A549 (cell line): ENCODE measurements at regions not wholly inside any gene's neighbourhood (a gene's known extent, or its start where the extent isn't known, plus 50 kb on each side); places are given as distances from the start of the nearest gene placed in this dataset.

Source experiments
- ATAC-seq, 2 experiments: fragments of 200-7000 bp in 1 of 2; fragments of >200 bp in 1 of 2; cut with Nextera tagmentation in 1 of 2; cut with Tn5 transposase in 1 of 2; 3 replicates each; pipeline versions ENCODE4 v1.8.0 to v1.9.1; 2018 to 2020; ENCODE audit warnings: mild to moderate bottlenecking in 1 of 2, moderate library complexity in 1 of 2
- CTCF ChIA-PET: fragments of 300-600 bp; sonication (Branson Sonifier 250); formaldehyde crosslinking; extraction: SDS; loops from one replicate; lab custom pipeline; 2021; ENCODE audit warnings: antibody characterized with exemption, inconsistent platforms; lab: Yijun Ruan, JAX
- POLR2A ChIA-PET: fragments of 350-600 bp; formaldehyde crosslinking; extraction: SDS; loops from one replicate; lab custom pipeline; 2021; ENCODE audit warnings: antibody characterized with exemption, inconsistent platforms; lab: Yijun Ruan, JAX
- DNase-seq, 2 experiments: peaks; one replicate each; pipeline versions ENCODE4 v3.0.0 to v3.0.0-alpha.2; 2011 to 2016; ENCODE audit warnings: low read depth in 1 of 2, low spot score in 1 of 2
- FAIRE-seq: peaks from 2 replicates; lab custom pipeline; 2011; peaks lifted over from hg19 to GRCh38; lab: Jason Lieb, UNC
- H3K27ac ChIP-seq, 2 experiments: fragments of >200 bp; sonication (Bioruptor Twin); formaldehyde crosslinking; 3 replicates each; pipeline ENCODE4 v1.5.1; 2016 to 2017
- H3K4me1 ChIP-seq: fragments of >200 bp; sonication (Bioruptor Twin); formaldehyde crosslinking; 3 replicates; pipeline ENCODE4 v1.6.1; 2016
- H3K4me2 ChIP-seq: fragments of >200 bp; sonication (Bioruptor Twin); formaldehyde crosslinking; 3 replicates; pipeline ENCODE4 v1.6.1; 2016
- H3K4me3 ChIP-seq: fragments of >200 bp; sonication (Bioruptor Twin); formaldehyde crosslinking; 3 replicates; pipeline ENCODE4 v1.5.1; 2016
- H3K9me3 ChIP-seq: fragments of >200 bp; sonication (Bioruptor Twin); formaldehyde crosslinking; 3 replicates; pipeline ENCODE4 v1.6.1; 2016
- BHLHE40 ChIP-seq: IDR thresholded peaks from 2 replicates; pipeline ENCODE4 v1.6.1; 2012; ENCODE audit warnings: low read depth, low read length, inconsistent platforms
- CBX8 ChIP-seq: fragments of 200-600 bp; sonication (generic); IDR thresholded peaks from 2 replicates; pipeline ENCODE4 v1.6.1; 2016
- CHD4 ChIP-seq: fragments of 200-600 bp; sonication (generic); IDR thresholded peaks from 2 replicates; pipeline ENCODE4 v1.6.1; 2016; ENCODE audit warnings: antibody characterized with exemption, mild to moderate bottlenecking, borderline replicate concordance
- ELK1 ChIP-seq: fragments of 150-350 bp; IDR thresholded peaks from 2 replicates; pipeline ENCODE4 v1.6.1; 2014; ENCODE audit warnings: low read depth, mild to moderate bottlenecking, low read length
- FOSL2 ChIP-seq, 2 experiments: fragments of 450-650 bp in 1 of 2; fragments of >200 bp in 1 of 2; sonication (Bioruptor Twin) in 1 of 2; formaldehyde crosslinking; IDR thresholded peaks; 2 replicates each; pipeline versions ENCODE4 v1.5.0 to v1.6.1; 2016 to 2020; ENCODE audit warnings: mild to moderate bottlenecking in 1 of 2, moderate library complexity in 1 of 2
- FOXS1 ChIP-seq: fragments of 250-450 bp; sonication (Bioruptor Pico); IDR thresholded peaks from 2 replicates; pipeline ENCODE4 v1.5.0; 2020; ENCODE audit warnings: mild to moderate bottlenecking, moderate library complexity
- HDAC2 ChIP-seq: fragments of 200-600 bp; sonication (generic); IDR thresholded peaks from 2 replicates; pipeline ENCODE4 v1.6.1; 2016
- HEYL ChIP-seq: fragments of 250-450 bp; sonication (Bioruptor Pico); IDR thresholded peaks from 2 replicates; pipeline ENCODE4 v1.8.0; 2021; ENCODE audit warnings: mild to moderate bottlenecking, moderate library complexity
- HMGXB4 ChIP-seq: fragments of 250-450 bp; sonication (Bioruptor Pico); IDR thresholded peaks from 2 replicates; pipeline ENCODE4 v1.5.0; 2021; ENCODE audit warnings: mild to moderate bottlenecking, moderate library complexity, borderline replicate concordance
- HOXA7 ChIP-seq: fragments of 250-450 bp; sonication (Bioruptor Pico); IDR thresholded peaks from 2 replicates; pipeline ENCODE4 v1.5.0; 2020; ENCODE audit warnings: mild to moderate bottlenecking, moderate library complexity
- JUNB ChIP-seq: fragments of >200 bp; sonication (Bioruptor Twin); formaldehyde crosslinking; IDR thresholded peaks from 2 replicates; pipeline ENCODE4 v1.6.1; 2016
- KDM5A ChIP-seq: fragments of 200-600 bp; sonication (generic); IDR thresholded peaks from 2 replicates; pipeline ENCODE4 v1.6.1; 2016; ENCODE audit warnings: antibody characterized with exemption, mild to moderate bottlenecking
- MAZ ChIP-seq: fragments of 150-350 bp; IDR thresholded peaks from 2 replicates; pipeline ENCODE4 v1.6.1; 2014; ENCODE audit warnings: antibody characterized with exemption, low read depth, low read length, borderline replicate concordance
- MYC ChIP-seq: IDR thresholded peaks from 2 replicates; pipeline ENCODE4 v1.6.1; 2012; ENCODE audit warnings: mild to moderate bottlenecking, inconsistent platforms, low read length, improper control_type of control experiment, borderline replicate concordance
- PBX3 ChIP-seq: IDR thresholded peaks from 2 replicates; pipeline ENCODE4 v1.6.1; 2012
- POLR2AphosphoS2 ChIP-seq: conservative IDR thresholded peaks from 2 replicates; pipeline ENCODE4 v1.6.1; 2012; ENCODE audit warnings: low read length, improper control_type of control experiment, inconsistent platforms
- RAD21 ChIP-seq, 2 experiments: fragments of >200 bp in 1 of 2; sonication (Bioruptor Twin) in 1 of 2; formaldehyde crosslinking in 1 of 2; IDR thresholded peaks in 1 of 2; conservative IDR thresholded peaks in 1 of 2; 2 replicates in 1 of 2; 3 replicates in 1 of 2; pipeline ENCODE4 v1.6.1; 2012 to 2018; ENCODE audit warnings: inconsistent platforms in 1 of 2
- RARB ChIP-seq: fragments of 250-450 bp; sonication (Bioruptor Pico); IDR thresholded peaks from 2 replicates; pipeline ENCODE4 v1.8.0; 2021; ENCODE audit warnings: mild to moderate bottlenecking, moderate library complexity
- REST ChIP-seq: fragments of 200-600 bp; sonication (generic); IDR thresholded peaks from 2 replicates; pipeline ENCODE4 v1.6.1; 2016; ENCODE audit warnings: antibody characterized with exemption, mild to moderate bottlenecking, moderate library complexity
- SMC3 ChIP-seq: fragments of >200 bp; sonication (Bioruptor Twin); formaldehyde crosslinking; IDR thresholded peaks from 3 replicates; pipeline ENCODE4 v1.6.1; 2018; ENCODE audit warnings: inconsistent platforms
- ZC3H11A ChIP-seq: fragments of 450-650 bp; IDR thresholded peaks from 2 replicates; pipeline ENCODE4 v1.6.1; 2014; ENCODE audit warnings: antibody characterized with exemption, mild to moderate bottlenecking
- ZFP36 ChIP-seq: fragments of 450-650 bp; IDR thresholded peaks from 2 replicates; pipeline ENCODE4 v1.6.1; 2014; ENCODE audit warnings: borderline replicate concordance; ENCODE audit not compliant: partially characterized antibody
- WGBS: methylation state at CpG from one replicate; pipeline ENCODE4 v1.1.6; 2017; ENCODE audit errors: missing lambda C conversion rate; 5-methylcytosine and 5-hydroxymethylcytosine counted together
- TF ChIP-seq, protein P1 (sequence below): fragments of >200 bp; sonication (Bioruptor Twin); formaldehyde crosslinking; IDR thresholded peaks from 3 replicates; pipeline ENCODE4 v1.5.1; 2016
- TF ChIP-seq, protein P2 (sequence below): fragments of >200 bp; sonication (Bioruptor Twin); formaldehyde crosslinking; IDR thresholded peaks from 2 replicates; pipeline ENCODE4 v1.6.1; 2016

- no peak overlapping the region for H3K27ac ChIP-seq
- CTCF ChIA-PET, result interaction anchor here (0.6 to 1.8 kb wide), 6 partner anchors 15 to 965 kb away, joined by 3 to 6 read pairs (median 4); no protein-coding TSS in a partner anchor
- POLR2A ChIA-PET, result interaction anchor here (0.7 kb wide), 1 partner anchor 7 kb away, joined by 4 read pairs; no protein-coding TSS in a partner anchor
Measured at GRCh38 chr15:62698646-62699045, 343.9 kb upstream of the TPM1 start.

DNA sequence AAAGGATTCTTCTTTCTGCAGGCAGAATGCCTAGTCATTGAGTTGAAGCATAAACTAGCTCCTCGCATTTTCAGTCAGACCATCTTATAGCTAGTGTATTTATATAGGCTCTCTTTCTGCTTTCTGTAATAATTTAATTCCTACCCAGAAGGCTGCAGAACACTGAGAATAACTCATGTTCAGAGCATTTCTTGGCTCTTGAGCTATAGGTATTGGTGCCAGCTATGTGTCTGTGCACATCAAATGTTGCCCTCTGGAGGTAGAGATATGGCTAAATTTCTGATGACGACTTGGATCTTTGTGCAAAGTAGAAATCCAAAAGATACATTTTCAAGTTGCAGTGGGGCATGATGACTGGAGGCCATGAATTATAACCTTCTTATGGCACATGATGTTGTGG lies 336.2 kb upstream of the TPM1 start:
- DNase-seq, result peak in 1 of 2 experiments; percentile 26
- no peak overlapping the region for H3K27ac ChIP-seq
- no peaks in the 10 kb centered on the region for H3K4me1 ChIP-seq
- H3K4me2 ChIP-seq, result no peak overlapping the region
- no peaks in the 10 kb centered on the region for H3K9me3 ChIP-seq
- CTCF ChIA-PET, result interaction anchor here (0.6 to 1.3 kb wide), 8 partner anchors 16 to 362 kb away, joined by 3 to 4 read pairs (median 3); no protein-coding TSS in a partner anchor
- peak in 1 of 2 experiments; percentile 54; a peak in 2 of 6 replicates for ATAC-seq
- H3K4me3 ChIP-seq, result no peak overlapping the region
- 69% methylated on average over 2 of the region's 2 CpGs for WGBS
- FAIRE-seq, result peak; percentile 61
- TF ChIP-seq HEYL (CRISPR knock-in tag) (no peak), MYC (no peak), BHLHE40 (no peak), RAD21 (conservative IDR thresholded peaks at IDR 0.05 in 1 of 2, IDR thresholded peaks at IDR 0.05 in 1 of 2) (peak; percentile 45 to 56; a peak in 4 of 5 replicates), SMC3 (peak; percentile 36; the same call in 1 of the 3 replicates), HDAC2 (no peak), FOSL2 (IDR thresholded peaks at IDR 0.05) (no peak), FOSL2 (CRISPR knock-in tag; IDR thresholded peaks at IDR 0.05) (no peak), ELK1 (no peak)
- TF ChIP-seq, protein P1, sequence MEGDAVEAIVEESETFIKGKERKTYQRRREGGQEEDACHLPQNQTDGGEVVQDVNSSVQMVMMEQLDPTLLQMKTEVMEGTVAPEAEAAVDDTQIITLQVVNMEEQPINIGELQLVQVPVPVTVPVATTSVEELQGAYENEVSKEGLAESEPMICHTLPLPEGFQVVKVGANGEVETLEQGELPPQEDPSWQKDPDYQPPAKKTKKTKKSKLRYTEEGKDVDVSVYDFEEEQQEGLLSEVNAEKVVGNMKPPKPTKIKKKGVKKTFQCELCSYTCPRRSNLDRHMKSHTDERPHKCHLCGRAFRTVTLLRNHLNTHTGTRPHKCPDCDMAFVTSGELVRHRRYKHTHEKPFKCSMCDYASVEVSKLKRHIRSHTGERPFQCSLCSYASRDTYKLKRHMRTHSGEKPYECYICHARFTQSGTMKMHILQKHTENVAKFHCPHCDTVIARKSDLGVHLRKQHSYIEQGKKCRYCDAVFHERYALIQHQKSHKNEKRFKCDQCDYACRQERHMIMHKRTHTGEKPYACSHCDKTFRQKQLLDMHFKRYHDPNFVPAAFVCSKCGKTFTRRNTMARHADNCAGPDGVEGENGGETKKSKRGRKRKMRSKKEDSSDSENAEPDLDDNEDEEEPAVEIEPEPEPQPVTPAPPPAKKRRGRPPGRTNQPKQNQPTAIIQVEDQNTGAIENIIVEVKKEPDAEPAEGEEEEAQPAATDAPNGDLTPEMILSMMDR, result peak; percentile 33; the same call in 2 of the 3 replicates
- POLR2A ChIA-PET, result interaction anchor here (1.6 kb wide), 1 partner anchor 315 kb away, joined by 4 read pairs; no protein-coding TSS in a partner anchor

More at GRCh38 chr15:62698646-62699045, 343.9 kb upstream of the TPM1 start:
- Histone ChIP-seq H3K4me1 (no peaks in the 10 kb centered on the region), H3K4me3 (no peak overlapping the region), H3K4me2 (no peak overlapping the region), H3K9me3 (no peaks in the 10 kb centered on the region)
- ATAC-seq (peak in 1 of 2 experiments; percentile 42; a peak in 1 of 6 replicates), DNase-seq (no peak), FAIRE-seq (no peak)
- TF ChIP-seq ZFP36, result no peak
- TF ChIP-seq MAZ, result no peak
- TF ChIP-seq KDM5A, result no peak
- no peak for TF ChIP-seq HMGXB4
- no peak for TF ChIP-seq CBX8
- TF ChIP-seq CHD4, result no peak
- TF ChIP-seq REST, result no peak
- no peak for TF ChIP-seq JUNB
- no peak for TF ChIP-seq POLR2AphosphoS2
- no peak for TF ChIP-seq PBX3
- no peak for TF ChIP-seq FOXS1
- no peak for TF ChIP-seq ZC3H11A
- no peak for TF ChIP-seq HOXA7 (CRISPR knock-in tag)
- no peak for TF ChIP-seq RARB (CRISPR knock-in tag)
- no peak for TF ChIP-seq FOSL2 (IDR thresholded peaks at IDR 0.05)
- TF ChIP-seq FOSL2 (CRISPR knock-in tag; IDR thresholded peaks at IDR 0.05), result no peak
- TF ChIP-seq, protein P2, sequence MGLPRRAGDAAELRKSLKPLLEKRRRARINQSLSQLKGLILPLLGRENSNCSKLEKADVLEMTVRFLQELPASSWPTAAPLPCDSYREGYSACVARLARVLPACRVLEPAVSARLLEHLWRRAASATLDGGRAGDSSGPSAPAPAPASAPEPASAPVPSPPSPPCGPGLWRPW, result no peak
- WGBS, result 90% methylated on average over 8 of the region's 8 CpGs
